Activated T-helper 2 cell treated with anti-CD3 and anti-CD28 coated beads, Interferon-gamma antibody, Interleukin-2, Interleukin-4, amounts not matched to agents 10 μg/mL and 5 μg/mL and 100 μg/mL, durations not matched to agents 14 hours and 24 hours and 36 hours (primary cell): ENCODE measurements at regions not wholly inside any gene's neighbourhood (a gene's known extent, or its start where the extent isn't known, plus 50 kb on each side); places are given as distances from the start of the nearest gene placed in this dataset.

Source experiments
- DNase-seq: peaks from one replicate; pipeline ENCODE4 v3.0.0; 2021; ENCODE audit warnings: low spot score
- H3K27ac Mint-ChIP-seq: one replicate; pipeline ENCODE4 v1.8.0; 2021; ENCODE audit warnings: mixed read lengths
- H3K27me3 Mint-ChIP-seq: one replicate; pipeline ENCODE4 v1.8.0; 2021; ENCODE audit warnings: low read depth, mixed read lengths
- H3K36me3 Mint-ChIP-seq: one replicate; pipeline ENCODE4 v1.8.0; 2021; ENCODE audit warnings: low read depth, mixed read lengths
- H3K4me1 Mint-ChIP-seq: one replicate; pipeline ENCODE4 v1.8.0; 2021; ENCODE audit warnings: low read depth, mixed read lengths
- H3K4me3 Mint-ChIP-seq: one replicate; pipeline ENCODE4 v1.8.0; 2021; ENCODE audit warnings: low read depth, mild to moderate bottlenecking, moderate library complexity, mixed read lengths
- H3K9me3 Mint-ChIP-seq: one replicate; pipeline ENCODE4 v1.8.0; 2021; ENCODE audit warnings: mixed read lengths
- intact Hi-C: fragments of 100-400 bp; cut with micrococcal nuclease; formaldehyde crosslinking; loops from one replicate; pipeline ENCODE4 v1.15.1; 2023

- Mint-ChIP-seq H3K36me3 (no peaks in the 10 kb centered on the region), H3K4me1 (no peaks in the 10 kb centered on the region), H3K4me3 (no peak overlapping the region), H3K27me3 (no peaks in the 10 kb centered on the region), H3K9me3 (no peaks in the 10 kb centered on the region), H3K27ac (no peak overlapping the region)
- intact Hi-C loops = no loop called here
- DNase-seq = no peak
Observed at GRCh38 chr1:201691716-201692554, 137.0 kb upstream of the IPO9 start.

GRCh38 chr1:201692555-201693394 lies 136.2 kb upstream of the IPO9 start:
- Mint-ChIP-seq H3K27ac (no peak overlapping the region), H3K9me3 (no peaks in the 10 kb centered on the region), H3K36me3 (no peaks in the 10 kb centered on the region), H3K27me3 (no peaks in the 10 kb centered on the region), H3K4me3 (no peak overlapping the region), H3K4me1 (no peaks in the 10 kb centered on the region)
- no peak for DNase-seq
- intact Hi-C loops = no loop called here

- Mint-ChIP-seq H3K4me3 (no peak overlapping the region), H3K36me3 (no peaks in the 10 kb centered on the region), H3K4me1 (no peaks in the 10 kb centered on the region), H3K9me3 (no peaks in the 10 kb centered on the region), H3K27ac (no peak overlapping the region), H3K27me3 (no peaks in the 10 kb centered on the region)
- intact Hi-C loops = no loop called here
- DNase-seq = no peak
Observed at GRCh38 chr1:201693890-201694607, 134.9 kb upstream of the IPO9 start.

GRCh38 chr1:201694608-201695335 lies 134.2 kb upstream of the IPO9 start:
- intact Hi-C loops = no loop called here
- no peaks in the 10 kb centered on the region for H3K36me3 Mint-ChIP-seq
- no peaks in the 10 kb centered on the region for H3K27me3 Mint-ChIP-seq
- H3K4me3 Mint-ChIP-seq = no peak overlapping the region
- DNase-seq = no peak
- no peaks in the 10 kb centered on the region for H3K4me1 Mint-ChIP-seq
- H3K9me3 Mint-ChIP-seq = no peaks in the 10 kb centered on the region
- no peak overlapping the region for H3K27ac Mint-ChIP-seq

GRCh38 chr1:201695607-201696006 lies 133.3 kb upstream of the IPO9 start:
- no peaks in the 10 kb centered on the region for H3K36me3 Mint-ChIP-seq
- no peak overlapping the region for H3K27ac Mint-ChIP-seq
- no peak for DNase-seq
- H3K27me3 Mint-ChIP-seq = no peaks in the 10 kb centered on the region
- H3K4me3 Mint-ChIP-seq = no peak overlapping the region
- no peaks in the 10 kb centered on the region for H3K9me3 Mint-ChIP-seq
- intact Hi-C loops = no loop called here
- no peaks in the 10 kb centered on the region for H3K4me1 Mint-ChIP-seq

- H3K4me3 Mint-ChIP-seq = no peak overlapping the region
Observed at GRCh38 chr1:201696217-201696761, 132.7 kb upstream of the IPO9 start.

GRCh38 chr1:201697174-201697573 lies 131.8 kb upstream of the IPO9 start:
- intact Hi-C loops = no loop called here
- Mint-ChIP-seq H3K4me3 (no peak overlapping the region), H3K27ac (no peak overlapping the region), H3K27me3 (no peaks in the 10 kb centered on the region), H3K36me3 (no peaks in the 10 kb centered on the region), H3K4me1 (no peaks in the 10 kb centered on the region), H3K9me3 (no peaks in the 10 kb centered on the region)
- no peak for DNase-seq

More at GRCh38 chr1:201696217-201696761, 132.7 kb upstream of the IPO9 start:
- no peaks in the 10 kb centered on the region for H3K27me3 Mint-ChIP-seq
- H3K9me3 Mint-ChIP-seq = no peaks in the 10 kb centered on the region
- no peak for DNase-seq
- H3K36me3 Mint-ChIP-seq = no peaks in the 10 kb centered on the region
- intact Hi-C loops = no loop called here
- H3K27ac Mint-ChIP-seq = no peak overlapping the region
- no peaks in the 10 kb centered on the region for H3K4me1 Mint-ChIP-seq

GRCh38 chr1:201701831-201702230 lies 127.1 kb upstream of the IPO9 start:
- Mint-ChIP-seq H3K27me3 (no peaks in the 10 kb centered on the region), H3K4me1 (no peaks in the 10 kb centered on the region), H3K36me3 (no peaks in the 10 kb centered on the region), H3K9me3 (no peaks in the 10 kb centered on the region), H3K27ac (no peak overlapping the region), H3K4me3 (no peak overlapping the region)
- intact Hi-C loops = no loop called here
- no peak for DNase-seq

GRCh38 chr1:201702936-201703335 lies 126.0 kb upstream of the IPO9 start:
- Mint-ChIP-seq H3K27me3 (no peaks in the 10 kb centered on the region), H3K27ac (no peak overlapping the region), H3K4me1 (no peaks in the 10 kb centered on the region), H3K4me3 (no peak overlapping the region), H3K36me3 (no peaks in the 10 kb centered on the region), H3K9me3 (no peaks in the 10 kb centered on the region)
- intact Hi-C loops = no loop called here
- DNase-seq = no peak

- intact Hi-C loops = loop anchor here (1.0 kb wide), 2 partner anchors 145 to 174 kb away; no protein-coding TSS in a partner anchor
- Mint-ChIP-seq H3K27me3 (no peaks in the 10 kb centered on the region), H3K36me3 (no peaks in the 10 kb centered on the region), H3K4me3 (no peak overlapping the region), H3K27ac (no peak overlapping the region), H3K9me3 (no peaks in the 10 kb centered on the region), H3K4me1 (no peaks in the 10 kb centered on the region)
- peak; percentile 44 for DNase-seq
Observed at GRCh38 chr1:201703621-201704438, 125.1 kb upstream of the IPO9 start.

GRCh38 chr1:201704439-201704792 lies 124.5 kb upstream of the IPO9 start:
- Mint-ChIP-seq H3K4me1 (no peaks in the 10 kb centered on the region), H3K36me3 (no peaks in the 10 kb centered on the region), H3K27ac (no peak overlapping the region), H3K4me3 (no peak overlapping the region), H3K9me3 (no peaks in the 10 kb centered on the region), H3K27me3 (no peaks in the 10 kb centered on the region)
- DNase-seq = no peak
- intact Hi-C loops = loop anchor here (1.0 kb wide), 2 partner anchors 145 to 174 kb away; no protein-coding TSS in a partner anchor
